ENCODE measurements at regions not wholly inside any gene's neighbourhood (a gene's known extent, or its start where the extent isn't known, plus 50 kb on each side); places are given as distances from the start of the nearest gene placed in this dataset.

GRCh38 chr2:14551069-14551468, 81.4 kb upstream of the LRATD1 start:
- Histone ChIP-seq H3K4me1 (ENCODE audit: low read length) (no peaks in the 10 kb centered on the region), H4K20me1 (ENCODE audit: insufficient read depth, low read length) (no peaks in the 10 kb centered on the region), H3K36me3 (replicated peaks; ENCODE audit: low read depth, low read length) (no peaks in the 10 kb centered on the region), H3K4me3 (ENCODE audit: low read length) (no peak overlapping the region), H2AFZ (ENCODE audit: low read depth, low read length) (no peak overlapping the region), H3K9ac (ENCODE audit: low read length) (no peak overlapping the region), H3K27ac (ENCODE audit: low read length) (no peak overlapping the region), H3K27me3 (ENCODE audit: low read depth, low read length) (no peaks in the 10 kb centered on the region), H3K4me2 (ENCODE audit: low read length) (no peak overlapping the region), H3K9me3 (ENCODE audit: insufficient read depth, low read length) (no peaks in the 10 kb centered on the region), H3K79me2 (ENCODE audit: low read length) (no peaks in the 10 kb centered on the region)
- TF ChIP-seq CTCF (IDR thresholded peaks at IDR 0.05; ENCODE audit: low read depth, low read length) (no peak), EZH2phosphoT487 (IDR thresholded peaks at IDR 0.05; ENCODE audit: low read depth) (no peak)

GRCh38 chr2:14552286-14552685, 80.2 kb upstream of the LRATD1 start:
- no peak overlapping the region for H3K27ac ChIP-seq (ENCODE audit: low read length)
- H2AFZ ChIP-seq (ENCODE audit: low read depth, low read length) = no peak overlapping the region
- H3K4me1 ChIP-seq (ENCODE audit: low read length) = no peaks in the 10 kb centered on the region
- H3K4me3 ChIP-seq (ENCODE audit: low read length) = no peak overlapping the region
- no peaks in the 10 kb centered on the region for H3K36me3 ChIP-seq (replicated peaks; ENCODE audit: low read depth, low read length)
- no peak overlapping the region for H3K9ac ChIP-seq (ENCODE audit: low read length)
- H3K4me2 ChIP-seq (ENCODE audit: low read length) = no peak overlapping the region
- no peaks in the 10 kb centered on the region for H3K9me3 ChIP-seq (ENCODE audit: insufficient read depth, low read length)
- TF ChIP-seq CTCF (IDR thresholded peaks at IDR 0.05; ENCODE audit: low read depth, low read length) = no peak
- no peak for TF ChIP-seq EZH2phosphoT487 (IDR thresholded peaks at IDR 0.05; ENCODE audit: low read depth)
- H4K20me1 ChIP-seq (ENCODE audit: insufficient read depth, low read length) = no peaks in the 10 kb centered on the region
- H3K27me3 ChIP-seq (ENCODE audit: low read depth, low read length) = no peaks in the 10 kb centered on the region
- H3K79me2 ChIP-seq (ENCODE audit: low read length) = no peaks in the 10 kb centered on the region

- H4K20me1 ChIP-seq (ENCODE audit: insufficient read depth, low read length) = no peaks in the 10 kb centered on the region
- no peak overlapping the region for H2AFZ ChIP-seq (ENCODE audit: low read depth, low read length)
- H3K27me3 ChIP-seq (ENCODE audit: low read depth, low read length) = no peaks in the 10 kb centered on the region
- H3K27ac ChIP-seq (ENCODE audit: low read length) = no peak overlapping the region
- H3K36me3 ChIP-seq (replicated peaks; ENCODE audit: low read depth, low read length) = no peaks in the 10 kb centered on the region
- H3K4me2 ChIP-seq (ENCODE audit: low read length) = no peak overlapping the region
- no peaks in the 10 kb centered on the region for H3K4me1 ChIP-seq (ENCODE audit: low read length)
- H3K9me3 ChIP-seq (ENCODE audit: insufficient read depth, low read length) = no peaks in the 10 kb centered on the region
- H3K79me2 ChIP-seq (ENCODE audit: low read length) = no peaks in the 10 kb centered on the region
- TF ChIP-seq CTCF (IDR thresholded peaks at IDR 0.05; ENCODE audit: low read depth, low read length) (no peak), EZH2phosphoT487 (IDR thresholded peaks at IDR 0.05; ENCODE audit: low read depth) (no peak)
- no peak overlapping the region for H3K9ac ChIP-seq (ENCODE audit: low read length)
- no peak overlapping the region for H3K4me3 ChIP-seq (ENCODE audit: low read length)
Measured at GRCh38 chr2:14552818-14553217, 79.7 kb upstream of the LRATD1 start.

- Histone ChIP-seq H3K36me3 (replicated peaks; ENCODE audit: low read depth, low read length) (no peaks in the 10 kb centered on the region), H3K9ac (ENCODE audit: low read length) (no peak overlapping the region), H4K20me1 (ENCODE audit: insufficient read depth, low read length) (no peaks in the 10 kb centered on the region), H3K79me2 (ENCODE audit: low read length) (no peaks in the 10 kb centered on the region), H3K4me2 (ENCODE audit: low read length) (no peak overlapping the region), H3K27me3 (ENCODE audit: low read depth, low read length) (no peaks in the 10 kb centered on the region), H2AFZ (ENCODE audit: low read depth, low read length) (no peak overlapping the region), H3K4me3 (ENCODE audit: low read length) (no peak overlapping the region), H3K9me3 (ENCODE audit: insufficient read depth, low read length) (no peaks in the 10 kb centered on the region), H3K4me1 (ENCODE audit: low read length) (no peaks in the 10 kb centered on the region), H3K27ac (ENCODE audit: low read length) (no peak overlapping the region)
- TF ChIP-seq CTCF (IDR thresholded peaks at IDR 0.05; ENCODE audit: low read depth, low read length) (no peak), EZH2phosphoT487 (IDR thresholded peaks at IDR 0.05; ENCODE audit: low read depth) (no peak)
Measured at GRCh38 chr2:14554849-14555545, 77.5 kb upstream of the LRATD1 start.

Data from OCI-LY3 (cell line).